ENCODE measurements at regions not wholly inside any gene's neighbourhood (a gene's known extent, or its start where the extent isn't known, plus 50 kb on each side); places are given as distances from the start of the nearest gene placed in this dataset.
A peak's percentile ranks its signal among the peaks of the same experiment; 100 is the strongest.

DNA sequence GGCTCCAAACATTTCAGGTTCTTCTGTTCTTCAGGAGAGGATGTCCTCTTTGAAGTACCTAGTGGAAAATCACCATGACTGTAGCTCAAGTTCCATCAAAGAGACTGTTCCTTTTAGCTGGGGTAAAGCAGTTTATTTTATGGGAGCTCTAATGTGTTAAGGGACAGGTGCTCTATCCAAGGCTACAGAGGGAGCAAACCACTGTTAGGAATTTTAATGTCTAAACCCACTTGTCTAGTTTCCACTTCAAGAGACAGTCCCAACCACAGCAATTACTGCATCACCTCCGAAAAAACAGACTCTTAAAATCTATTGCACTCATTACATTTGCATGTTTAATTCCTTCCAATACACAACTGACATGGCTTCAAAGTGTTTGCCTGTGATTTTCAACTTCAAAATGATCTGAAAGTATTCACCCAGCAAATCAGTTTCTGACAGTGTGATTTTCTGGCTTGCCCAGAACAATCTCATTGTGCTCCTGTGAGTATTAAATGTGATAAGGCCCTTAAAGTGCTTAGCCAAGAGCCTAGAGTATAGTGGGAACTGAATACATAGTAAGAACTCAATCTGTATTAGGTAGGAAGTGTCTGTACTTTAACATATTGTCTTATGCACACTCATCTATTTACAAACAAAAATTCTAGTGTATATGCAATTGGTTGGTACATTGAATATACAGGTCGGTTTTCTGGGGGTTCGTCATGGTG is 266.5 kb upstream of the CCDC54 start:
- DNase-seq: no peak

GRCh38 chr3:107111872-107112271 is 265.4 kb upstream of the CCDC54 start:
- DNase-seq: no peak

GRCh38 chr3:107112356-107112755 is 264.9 kb upstream of the CCDC54 start:
- no peak for DNase-seq

DNA sequence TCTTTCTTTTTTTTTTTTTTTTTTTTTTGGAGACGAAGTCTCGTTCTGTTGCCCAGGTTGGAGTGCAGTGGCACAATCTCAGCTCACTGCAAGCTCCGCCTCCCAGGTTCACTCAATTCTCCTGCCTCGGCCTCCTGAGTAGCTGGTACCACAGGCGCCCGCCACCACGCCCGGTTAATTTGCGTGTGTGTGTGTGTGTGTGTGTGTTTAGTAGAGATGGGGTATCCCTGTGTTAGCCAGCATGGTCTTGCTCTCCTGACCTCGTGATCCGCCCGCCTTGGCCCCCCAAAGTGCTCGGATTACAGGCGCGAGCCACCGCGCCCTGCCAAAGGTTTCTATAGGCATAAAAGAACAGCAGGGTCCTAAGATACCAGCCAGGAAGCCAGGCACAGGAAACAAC is 261.0 kb upstream of the CCDC54 start:
- no peak for DNase-seq

DNA sequence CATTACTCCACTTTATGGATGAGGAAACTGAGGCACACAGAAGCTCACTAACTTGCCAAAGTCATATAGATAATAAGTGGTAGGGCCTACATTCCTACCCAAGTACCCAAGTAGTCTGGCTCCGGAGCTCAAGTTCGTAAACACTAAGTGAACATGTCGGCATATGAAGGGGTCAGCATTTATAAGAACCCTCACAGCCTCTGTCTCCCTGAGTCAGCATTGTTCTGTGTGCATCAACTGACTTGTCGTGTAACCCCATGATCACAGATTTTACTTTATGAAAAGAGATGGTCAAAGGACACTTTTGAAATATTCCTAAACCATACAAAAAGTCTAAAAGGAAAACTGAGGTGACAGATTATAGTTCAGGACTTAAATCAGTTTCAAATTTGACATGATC is 260.1 kb upstream of the CCDC54 start:
- DNase-seq: no peak

DNA sequence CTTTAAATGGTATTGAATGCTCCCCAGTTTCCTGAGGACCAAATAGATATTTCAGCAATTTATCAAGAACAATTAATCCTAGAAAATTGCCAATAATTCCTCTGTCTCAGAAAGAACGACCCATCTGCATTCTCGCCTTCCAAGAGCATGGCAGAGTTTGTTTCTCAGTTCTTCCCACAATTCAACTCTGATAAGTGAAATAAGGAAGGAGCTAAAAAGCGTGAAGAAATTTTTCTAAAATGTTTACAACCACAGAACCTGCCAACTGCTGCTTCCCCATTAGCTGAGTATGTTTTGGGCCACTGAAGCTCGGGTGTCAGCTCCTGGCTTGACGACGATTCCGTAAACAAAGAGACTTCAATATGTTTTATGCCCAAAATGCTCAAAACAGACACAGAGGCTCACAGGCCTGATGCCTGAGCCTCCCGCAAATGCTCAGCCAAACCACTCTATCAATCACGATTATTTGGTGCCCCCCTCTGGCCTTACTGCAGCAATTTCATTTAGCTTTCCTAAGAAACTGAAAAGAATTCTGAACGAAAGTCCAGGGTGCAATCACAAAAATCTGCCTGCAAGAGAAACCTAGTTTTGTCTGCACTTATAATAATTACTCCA is 259.2 kb upstream of the CCDC54 start:
- DNase-seq: peak; percentile 79

DNA sequence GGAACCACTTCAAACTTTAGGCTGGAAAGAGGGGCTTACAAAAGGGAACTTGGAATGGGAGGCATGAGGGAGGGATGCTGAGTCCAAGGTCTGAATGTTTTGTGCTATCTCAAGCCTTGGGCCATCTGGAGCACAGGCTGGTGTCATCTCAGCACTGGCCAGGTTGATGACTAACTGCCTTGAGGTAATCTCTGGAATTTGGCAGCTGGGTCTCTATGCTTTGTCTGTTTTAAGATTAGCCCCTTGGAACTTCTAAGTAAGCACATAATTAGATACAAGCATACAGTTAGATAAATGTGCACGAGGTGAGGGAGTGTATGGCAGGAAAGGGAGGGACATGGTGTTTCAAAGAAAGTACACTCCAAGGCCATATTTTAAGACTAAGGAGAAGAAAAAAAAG is 252.4 kb upstream of the CCDC54 start:
- peak; percentile 76 for DNase-seq

DNA sequence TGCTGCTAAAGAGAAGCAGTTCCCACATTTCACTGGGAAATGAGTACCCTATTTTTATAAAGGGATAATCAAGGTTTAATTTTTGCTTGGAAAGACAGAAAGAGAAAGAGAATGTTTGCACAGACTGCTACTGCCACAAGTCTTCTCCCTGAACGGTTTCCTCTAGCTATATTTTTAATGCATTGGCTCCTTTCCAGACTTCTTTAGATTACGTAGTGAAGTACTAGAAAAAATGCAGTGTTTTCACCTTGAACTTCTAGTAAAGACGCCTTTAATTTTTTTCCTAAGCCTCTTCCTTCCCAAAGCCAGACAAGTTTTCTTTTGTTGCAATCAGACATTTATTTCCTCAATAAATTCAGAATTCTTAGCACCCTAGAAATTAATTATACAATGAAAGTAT is 248.3 kb upstream of the CCDC54 start:
- DNase-seq: no peak

GRCh38 chr3:107130089-107130700 is 247.0 kb upstream of the CCDC54 start:
- no peak for DNase-seq

DNA sequence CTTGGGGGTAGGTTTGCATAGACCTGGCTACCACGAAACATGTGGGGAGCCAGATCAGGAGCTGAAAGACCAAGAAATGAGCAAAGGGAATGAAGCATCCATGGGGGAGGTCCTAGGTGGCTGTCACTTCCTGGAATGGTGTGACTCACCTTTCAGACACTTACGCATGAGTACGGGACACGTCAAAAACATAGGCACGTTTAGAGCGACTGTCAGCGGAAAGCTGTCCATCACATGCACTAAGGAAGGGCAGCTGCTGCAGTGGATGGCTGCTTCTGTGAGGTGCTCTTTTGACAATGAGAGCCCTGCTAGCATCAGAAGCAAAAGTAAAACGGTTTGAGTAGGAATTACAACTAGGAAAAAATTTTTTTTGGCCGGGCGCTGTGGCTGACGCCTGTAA is 244.6 kb upstream of the CCDC54 start:
- DNase-seq: peak; percentile 3

DNA sequence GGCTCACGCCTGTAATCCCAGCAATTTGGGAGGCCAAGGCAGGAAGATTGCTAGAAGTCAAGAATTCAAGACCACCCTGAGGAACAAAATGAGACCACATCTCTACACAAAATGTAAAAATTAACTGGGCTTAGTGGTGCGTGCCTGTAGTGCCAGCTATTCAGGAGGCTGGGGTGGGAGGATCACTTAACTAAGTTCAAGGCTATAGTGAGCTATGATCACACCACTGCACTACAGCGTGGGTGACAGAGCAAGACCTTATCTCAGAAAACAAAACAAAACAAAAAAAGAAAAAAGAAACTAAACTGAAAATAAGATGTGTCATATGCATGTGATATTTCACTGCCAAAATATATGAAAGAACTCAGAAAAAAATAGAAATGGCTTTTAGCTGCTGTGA is 243.3 kb upstream of the CCDC54 start:
- no peak for DNase-seq

GRCh38 chr3:107142171-107142570 is 235.1 kb upstream of the CCDC54 start:
- DNase-seq: no peak

GRCh38 chr3:107142786-107143575 is 234.3 kb upstream of the CCDC54 start:
- DNase-seq: no peak

GRCh38 chr3:107150675-107151074 is 226.6 kb upstream of the CCDC54 start:
- DNase-seq: no peak

- no peak for DNase-seq
These were observed 223.3 kb upstream of the CCDC54 start for GRCh38 chr3:107153981-107154380.

- no peak for DNase-seq
These were observed 204.8 kb upstream of the CCDC54 start for GRCh38 chr3:107172411-107172810.

DNA sequence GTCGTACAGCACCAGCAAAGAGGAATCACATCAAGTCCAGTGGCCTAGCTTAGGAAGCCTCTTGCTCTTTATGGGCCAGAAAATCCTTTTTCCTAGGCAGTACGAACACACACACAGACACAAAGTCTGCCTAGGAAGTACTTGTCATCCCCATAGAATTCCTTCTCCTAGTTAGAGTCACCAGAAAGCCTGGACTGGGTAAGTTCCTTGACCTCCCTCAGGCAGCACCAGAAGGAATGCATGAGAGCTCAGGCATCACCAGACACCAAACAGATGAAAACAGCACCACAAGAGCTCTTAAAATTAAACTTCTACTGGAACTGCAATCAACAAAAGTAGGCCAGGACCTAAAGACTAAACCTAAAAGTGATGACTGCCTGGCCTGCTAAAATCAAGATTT is 192.9 kb upstream of the CCDC54 start:
- peak; percentile 16 for DNase-seq

DNA sequence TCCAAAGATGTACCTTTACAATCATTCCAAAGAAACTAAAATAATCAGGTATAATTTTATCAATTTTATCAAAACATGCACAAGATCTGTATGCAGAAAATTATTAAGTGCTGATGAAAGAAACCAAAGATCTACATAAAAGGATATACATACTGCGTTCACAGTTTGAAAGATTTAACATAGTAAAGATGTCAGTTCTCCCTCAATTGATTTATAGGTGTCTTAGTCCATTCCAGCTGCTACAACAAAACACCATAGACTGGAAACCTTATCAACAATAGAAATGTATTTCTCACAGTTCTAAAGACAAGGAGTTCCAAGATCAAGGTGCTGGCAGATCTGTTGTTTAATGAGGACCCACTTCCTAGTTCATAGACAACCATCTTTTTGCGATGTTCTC is 189.0 kb upstream of the CCDC54 start:
- no peak for DNase-seq

- DNase-seq: no peak
These were observed 188.0 kb upstream of the CCDC54 start for GRCh38 chr3:107189158-107189791.

DNA sequence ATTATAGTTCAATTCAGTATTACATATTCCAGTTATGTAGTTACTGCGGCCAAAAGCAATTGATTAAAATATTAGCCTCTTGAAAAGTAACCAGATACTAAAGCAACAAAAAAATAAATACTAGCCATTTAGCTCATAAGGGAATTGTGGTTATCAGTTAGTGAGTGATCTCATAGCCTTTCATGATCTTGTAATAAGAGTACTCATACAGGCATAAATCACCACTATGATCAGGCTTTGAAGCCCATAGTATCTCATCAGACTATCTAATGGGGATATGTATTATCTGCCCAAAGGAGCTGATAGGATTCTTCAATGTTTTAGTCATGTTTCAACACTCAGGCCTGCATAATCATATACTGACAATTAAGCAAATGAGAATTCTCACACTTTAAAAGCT is 184.1 kb upstream of the CCDC54 start:
- DNase-seq: no peak

GRCh38 chr3:107198581-107199181 is 178.6 kb upstream of the CCDC54 start:
- DNase-seq: peak; percentile 57

DNA sequence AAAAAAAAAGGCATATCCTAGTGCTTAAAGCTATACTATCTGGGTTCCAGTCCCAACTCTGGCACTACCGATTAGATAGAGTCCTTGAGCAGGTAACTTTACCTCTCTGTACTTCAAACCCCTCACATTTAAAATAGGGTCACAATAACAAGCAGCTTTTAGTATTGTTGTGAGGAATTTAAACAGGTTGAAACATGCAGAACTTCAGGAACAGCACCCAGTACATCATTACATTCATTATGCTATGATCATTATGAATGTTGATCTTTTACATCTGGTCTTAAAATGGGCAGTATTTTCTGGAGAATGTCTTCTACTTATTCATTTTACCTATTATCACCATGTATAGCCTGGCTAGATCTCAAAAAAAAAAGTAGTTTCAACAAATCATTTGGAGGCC is 176.1 kb upstream of the CCDC54 start:
- DNase-seq: no peak
